ENCODE measurements at regions not wholly inside any gene's neighbourhood (a gene's known extent, or its start where the extent isn't known, plus 50 kb on each side); places are given as distances from the start of the nearest gene placed in this dataset.

GRCh38 chr1:208923456-208923855, 660.1 kb upstream of the CAMK1G start:
- DNase-seq = no peak

- DNase-seq = no peak
Observed at GRCh38 chr1:208923946-208924720, 659.4 kb upstream of the CAMK1G start.

DNA sequence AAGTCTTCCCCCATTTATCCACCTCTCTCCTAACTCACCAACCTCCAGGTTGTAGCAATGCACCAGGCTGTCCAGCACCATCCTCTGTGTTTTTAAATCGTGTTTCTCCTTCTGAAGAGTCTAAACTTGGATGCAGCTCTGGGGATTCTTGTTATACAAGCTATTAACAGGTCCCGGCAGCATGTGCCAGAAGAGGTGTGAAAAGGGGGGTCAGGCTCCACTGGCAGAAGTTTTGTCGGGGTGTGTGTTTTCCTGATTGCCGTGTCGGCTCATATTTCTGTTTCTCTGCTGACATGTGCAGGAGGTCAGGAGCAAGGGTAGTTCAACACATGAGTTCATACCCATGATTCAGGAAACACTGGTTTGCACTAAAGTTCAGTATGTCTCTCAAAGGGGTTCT, 658.6 kb upstream of the CAMK1G start:
- DNase-seq = no peak

- no peak for DNase-seq
Observed at GRCh38 chr1:208928349-208929010, 655.0 kb upstream of the CAMK1G start.

GRCh38 chr1:208929575-208929974, 653.9 kb upstream of the CAMK1G start:
- no peak for DNase-seq

DNA sequence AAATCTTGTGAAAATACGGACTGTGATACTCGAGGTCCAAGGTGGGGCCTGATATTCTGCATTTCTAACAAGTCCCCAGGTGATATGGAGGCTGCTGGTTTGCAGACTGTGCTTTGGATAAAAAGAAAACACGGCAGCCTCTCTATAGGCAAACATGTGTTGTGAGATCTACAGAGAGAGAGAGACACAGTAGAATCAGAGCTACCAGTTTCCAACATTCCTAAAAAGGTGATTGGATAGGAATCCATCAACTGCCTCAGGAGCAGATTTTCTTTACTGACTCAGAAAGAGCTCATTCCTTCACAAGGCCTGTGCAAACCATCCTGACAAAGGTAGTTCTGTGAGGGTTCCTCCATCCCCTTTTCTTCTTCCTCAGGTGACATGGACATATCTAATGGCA, 651.6 kb upstream of the CAMK1G start:
- no peak for DNase-seq

GRCh38 chr1:208933984-208934525, 649.5 kb upstream of the CAMK1G start:
- DNase-seq = no peak

- no peak for DNase-seq
Observed at GRCh38 chr1:208934933-208935332, 648.6 kb upstream of the CAMK1G start.

GRCh38 chr1:208935517-208936187, 647.9 kb upstream of the CAMK1G start:
- no peak for DNase-seq

- no peak for DNase-seq
Observed at GRCh38 chr1:208939537-208940085, 643.9 kb upstream of the CAMK1G start.

DNA sequence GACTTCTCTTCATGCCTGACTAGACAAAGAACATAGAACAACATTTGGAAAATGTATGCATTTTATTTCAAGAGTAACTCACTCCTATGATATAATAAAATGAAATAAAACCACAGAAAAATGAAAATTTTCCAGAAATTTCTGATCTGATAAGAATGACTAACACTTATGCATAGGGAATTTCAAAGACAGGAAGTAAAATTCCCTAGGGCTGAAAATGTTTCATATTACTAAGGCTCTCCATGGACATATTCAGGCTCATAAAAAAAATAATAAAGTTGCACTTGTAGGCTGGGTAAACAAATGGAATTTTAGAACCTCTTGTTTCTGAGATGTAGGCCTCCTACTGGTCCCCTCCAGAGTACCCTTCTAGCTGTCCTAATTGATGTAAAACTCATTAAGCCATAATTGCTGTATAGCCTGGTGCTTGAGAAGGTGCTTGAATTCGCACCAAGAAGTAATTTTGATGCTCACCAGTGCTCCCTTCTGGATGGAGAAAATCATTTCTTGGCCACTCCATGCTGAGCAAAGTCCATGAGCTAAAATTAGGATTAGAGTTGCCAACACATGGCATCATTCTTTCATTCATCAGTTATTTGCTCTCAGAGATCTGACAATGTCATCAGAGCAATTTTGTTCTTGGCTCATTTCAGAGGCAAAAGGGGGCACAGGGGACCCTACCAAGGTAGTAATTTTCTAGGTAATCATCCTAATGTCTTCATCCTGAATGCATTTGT, 641.0 kb upstream of the CAMK1G start:
- DNase-seq = no peak

- no peak for DNase-seq
Observed at GRCh38 chr1:208943291-208943690, 640.2 kb upstream of the CAMK1G start.

- no peak for DNase-seq
Observed at GRCh38 chr1:208944981-208945451, 638.5 kb upstream of the CAMK1G start.

- no peak for DNase-seq
Observed at GRCh38 chr1:208950206-208950605, 633.3 kb upstream of the CAMK1G start.

GRCh38 chr1:208951026-208951525, 632.4 kb upstream of the CAMK1G start:
- no peak for DNase-seq

DNA sequence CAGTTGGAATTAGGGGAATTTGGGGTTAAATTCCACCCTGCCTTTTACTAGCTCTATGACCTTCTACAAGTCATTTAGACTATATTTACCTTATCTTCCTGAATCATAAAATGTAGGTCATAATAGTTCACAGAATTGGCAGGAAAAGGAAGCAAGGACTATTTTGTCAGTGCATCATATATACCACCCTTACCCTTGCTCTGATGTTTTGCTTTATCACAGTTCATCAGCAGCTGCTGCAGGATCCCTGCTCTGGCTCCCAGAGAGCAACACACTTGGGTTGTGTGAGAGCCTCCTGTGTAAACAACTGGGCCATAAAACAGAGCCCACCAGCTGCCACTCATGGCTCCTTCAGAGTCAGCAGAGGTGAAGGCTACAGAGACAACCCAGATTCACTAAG, 631.6 kb upstream of the CAMK1G start:
- DNase-seq = no peak

- no peak for DNase-seq
Observed at GRCh38 chr1:208962867-208963266, 620.6 kb upstream of the CAMK1G start.

DNA sequence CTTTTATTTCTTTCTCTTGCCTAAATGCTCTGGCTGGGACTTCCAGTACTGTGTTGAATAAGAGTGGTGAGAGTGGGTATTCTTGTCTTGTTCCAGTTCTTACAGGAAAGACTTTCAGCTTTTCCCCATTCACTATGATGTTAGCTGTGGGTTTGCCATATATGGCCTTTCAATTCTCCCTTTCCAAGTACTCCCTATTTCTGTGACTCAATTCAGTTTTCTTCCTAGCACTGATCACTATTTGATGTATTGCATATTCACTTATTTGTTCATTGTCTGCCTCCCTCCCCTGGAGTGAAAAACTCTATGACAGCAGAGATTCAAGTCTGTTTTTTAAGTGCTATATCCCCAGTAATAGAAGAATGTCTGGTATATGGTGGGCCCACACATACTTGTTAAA, 618.2 kb upstream of the CAMK1G start:
- DNase-seq = no peak

GRCh38 chr1:208967334-208967733, 616.2 kb upstream of the CAMK1G start:
- DNase-seq = no peak

DNA sequence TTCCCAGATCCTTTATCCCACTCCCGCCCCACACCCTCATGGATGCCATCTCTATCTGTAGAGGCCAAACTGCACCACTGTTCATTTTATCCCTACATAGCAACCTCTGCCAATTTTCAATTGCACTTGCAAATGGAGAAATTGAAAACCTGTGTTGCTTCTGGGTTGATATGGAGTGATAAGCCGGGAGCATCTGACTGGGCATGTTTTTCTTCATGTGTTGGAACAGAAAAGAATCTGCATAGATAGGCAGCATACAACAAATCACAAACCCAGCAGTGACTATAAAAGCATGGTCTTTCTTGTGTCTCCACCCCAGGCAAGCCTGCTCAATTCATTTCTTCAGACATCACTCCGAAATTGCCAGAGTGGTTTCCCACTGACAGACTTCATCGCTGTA, 608.8 kb upstream of the CAMK1G start:
- no peak for DNase-seq

DNA sequence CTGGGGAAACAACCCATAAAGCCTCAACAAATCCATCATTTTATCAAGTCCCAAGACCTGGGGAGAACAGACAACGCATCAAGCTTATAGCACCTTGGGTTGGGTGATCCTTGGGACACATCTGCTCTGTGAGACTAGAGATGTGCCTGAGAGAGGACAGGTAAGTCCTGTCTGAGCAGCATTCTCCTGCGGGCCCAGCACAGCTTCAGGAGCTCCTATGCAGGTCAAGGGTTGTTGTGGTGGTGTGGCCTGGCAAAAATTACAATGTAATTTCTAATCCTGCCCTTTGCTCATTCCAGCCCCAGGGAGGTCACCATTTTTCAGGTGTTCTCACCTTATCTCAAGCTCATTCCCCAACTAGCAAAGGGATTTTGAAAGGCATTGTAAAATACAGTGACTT, 608.1 kb upstream of the CAMK1G start:
- no peak for DNase-seq

- no peak for DNase-seq
Observed at GRCh38 chr1:208977012-208977411, 606.5 kb upstream of the CAMK1G start.
